Occipital lobe (tissue), 1 donor: ENCODE measurements at regions not wholly inside any gene's neighbourhood (a gene's known extent, or its start where the extent isn't known, plus 50 kb on each side); places are given as distances from the start of the nearest gene placed in this dataset.
"Not testable (repeated sequence)": the region's sequence is repeated elsewhere in the genome, so short reads cannot be mapped to it uniquely, and the experiment has no call there.

Source experiments
- DNase-seq: peaks from one replicate; lab custom pipeline; 2025; lab: John Stamatoyannopoulos, UW

DNA sequence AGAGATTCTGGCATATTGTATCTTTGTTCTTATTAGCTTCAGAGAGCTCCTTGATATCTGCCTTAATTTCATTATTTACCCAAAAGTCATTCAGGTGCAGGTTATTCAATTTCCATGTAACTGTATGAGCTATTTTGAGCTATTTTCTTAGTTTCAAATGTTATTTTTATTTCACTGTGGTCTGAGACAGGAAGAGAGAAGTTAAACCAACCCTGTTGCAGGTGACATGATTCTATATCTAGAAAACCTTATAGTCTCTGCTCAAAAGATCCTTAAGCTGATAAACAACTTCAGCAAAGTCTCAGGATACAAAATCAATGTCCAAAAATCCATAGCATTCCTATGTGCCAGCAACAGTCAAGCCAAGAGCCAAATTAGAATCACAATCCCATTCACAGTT lies 1644.0 kb upstream of the B3GALT2 start:
- no peak for DNase-seq

DNA sequence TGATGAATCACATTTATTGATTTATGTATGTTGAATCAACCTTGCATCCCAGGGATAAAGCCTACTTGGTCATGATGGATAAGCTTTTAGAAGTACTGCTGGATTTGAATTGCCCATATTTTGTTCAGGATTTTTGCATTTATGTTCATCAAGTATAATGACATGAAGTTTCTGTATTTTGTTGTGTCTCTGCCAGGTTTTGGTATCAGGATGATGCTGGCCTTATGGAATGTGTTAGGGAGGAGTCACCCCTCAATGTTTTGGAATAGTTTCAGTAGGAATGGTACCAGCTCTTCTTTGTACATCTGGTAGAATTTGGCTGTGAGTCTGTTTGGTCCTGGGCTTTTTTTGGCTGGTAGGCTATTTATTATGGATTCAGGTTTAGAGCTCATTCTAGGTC lies 1643.1 kb upstream of the B3GALT2 start:
- DNase-seq: no peak

DNA sequence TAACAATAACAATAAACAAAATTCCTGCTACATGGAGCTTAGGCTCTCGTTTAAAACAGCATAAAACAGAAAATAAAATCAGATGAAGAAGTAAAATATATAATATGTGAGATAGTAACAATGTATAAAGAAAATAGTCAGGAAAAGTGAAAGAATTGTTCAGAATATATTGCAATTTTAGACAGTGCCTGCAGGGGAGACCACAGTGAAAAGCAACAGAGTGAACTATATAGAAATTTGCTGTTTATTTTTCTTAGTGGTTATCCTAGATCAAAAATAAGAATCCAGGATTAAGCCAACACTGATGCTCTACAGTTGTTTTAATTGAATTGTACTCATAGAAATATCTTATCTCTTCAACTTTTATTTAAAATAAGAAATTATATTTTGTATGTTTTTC lies 1639.0 kb upstream of the B3GALT2 start:
- no peak for DNase-seq

DNA sequence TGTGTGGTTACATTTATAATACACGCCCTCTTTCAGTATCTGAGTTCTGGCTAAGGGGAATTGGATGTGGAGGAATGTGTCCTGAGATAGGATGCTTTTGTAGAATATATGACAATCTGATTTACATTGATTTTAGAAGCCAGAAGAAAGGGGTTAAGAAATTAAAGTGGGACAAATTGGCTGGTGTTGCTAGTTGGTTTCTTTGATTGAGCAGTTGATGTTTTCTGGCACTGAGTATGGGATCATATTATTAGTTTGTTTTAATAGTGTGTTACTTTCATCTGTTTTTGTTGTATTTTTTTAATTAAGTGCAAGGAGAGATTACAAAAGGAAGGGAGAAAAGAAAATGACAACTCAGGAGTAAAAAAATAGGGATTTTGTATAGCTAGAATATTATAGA lies 1634.7 kb upstream of the B3GALT2 start:
- no peak for DNase-seq

DNA sequence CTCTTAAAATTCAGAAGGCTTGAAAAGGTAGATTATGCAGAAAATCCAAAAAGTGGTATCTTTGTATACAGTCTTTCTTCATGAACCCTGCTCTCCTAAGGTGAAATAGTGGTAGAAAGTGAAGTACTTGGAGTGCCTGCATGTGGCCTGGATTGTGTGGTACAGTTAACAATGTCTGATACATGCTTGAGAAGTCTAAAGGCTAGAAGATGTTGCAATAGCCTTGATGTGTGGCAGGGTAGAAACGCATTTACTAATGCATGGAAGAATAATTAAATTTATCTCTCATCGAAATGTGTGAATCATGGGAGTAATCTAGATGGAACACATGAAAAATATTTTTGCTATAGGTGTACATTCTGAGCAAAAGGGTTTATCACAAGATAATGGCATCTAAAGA lies 1632.3 kb upstream of the B3GALT2 start:
- no peak for DNase-seq

DNA sequence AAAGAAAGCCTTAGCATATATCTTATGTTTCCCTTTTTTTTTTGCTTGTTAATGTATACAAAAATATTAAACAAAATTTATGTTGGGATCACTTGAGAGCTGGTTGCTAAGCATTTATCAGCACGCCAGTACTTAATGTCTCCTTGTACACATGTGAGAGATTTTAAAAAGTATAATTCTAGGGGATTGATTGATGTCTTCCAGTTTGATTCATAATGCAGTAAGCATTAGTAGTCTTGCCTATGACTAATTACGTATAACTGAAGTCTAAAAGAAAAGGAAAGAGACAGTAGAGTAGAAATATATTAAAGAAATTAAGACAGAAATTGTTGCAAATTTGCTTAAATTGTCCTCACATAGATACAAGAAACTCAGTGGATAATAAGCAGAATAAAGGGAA lies 1630.4 kb upstream of the B3GALT2 start:
- no peak for DNase-seq

DNA sequence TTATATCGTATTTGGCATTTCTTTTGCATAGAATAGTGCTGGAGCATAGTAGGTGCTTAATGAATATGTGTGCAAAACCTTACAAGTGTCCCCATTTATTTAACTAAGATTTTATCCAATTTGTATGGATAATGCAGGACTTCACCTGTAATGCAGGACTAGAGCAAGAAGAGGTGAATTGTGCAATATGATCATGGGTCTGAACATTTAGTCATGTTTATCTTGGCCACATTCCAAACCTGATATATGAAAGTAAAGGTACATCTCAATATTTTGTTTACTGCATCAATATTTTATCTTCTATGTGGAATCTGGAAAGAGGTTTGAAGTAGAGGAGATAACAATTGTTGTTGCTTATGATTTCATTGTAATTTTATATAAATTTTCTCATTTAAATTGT lies 1626.7 kb upstream of the B3GALT2 start:
- no peak for DNase-seq

DNA sequence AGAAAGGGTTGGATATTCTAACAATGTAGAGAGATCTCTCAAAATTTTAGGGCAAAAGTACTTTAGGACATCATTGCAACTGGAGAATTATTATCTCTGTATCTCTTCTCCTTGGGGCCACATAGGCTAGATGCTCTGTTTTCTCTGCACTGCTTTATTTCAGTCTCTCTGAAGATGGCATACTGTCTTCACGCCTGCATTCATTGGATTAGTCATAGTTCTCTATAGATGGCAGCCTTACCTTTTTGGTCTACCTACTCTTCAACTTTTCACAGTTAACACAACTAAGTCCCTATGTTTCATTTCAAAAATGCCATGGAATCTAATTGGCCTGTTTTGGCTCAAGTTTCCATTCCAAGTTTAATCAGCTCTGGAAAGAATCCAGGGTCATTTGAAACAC lies 1623.3 kb upstream of the B3GALT2 start:
- DNase-seq: no peak

DNA sequence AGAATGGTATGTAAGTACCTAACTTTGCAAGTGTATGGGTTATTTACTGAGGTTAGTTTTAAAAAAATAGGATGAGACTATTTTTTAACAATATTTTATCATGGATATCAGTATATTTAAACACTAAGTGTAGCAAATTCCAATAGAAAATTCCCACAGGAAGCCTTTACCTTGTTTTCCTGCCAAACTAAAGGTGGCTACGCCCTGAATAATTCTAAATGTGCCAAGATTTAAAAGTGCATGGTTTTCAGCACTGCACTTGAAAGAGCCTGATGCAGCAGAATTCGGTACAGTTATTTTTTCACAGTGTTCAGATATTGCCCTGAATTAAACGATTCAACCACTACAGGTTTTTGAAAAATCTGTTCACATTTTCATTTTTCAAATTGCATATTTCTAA lies 1622.8 kb upstream of the B3GALT2 start:
- DNase-seq: no peak

DNA sequence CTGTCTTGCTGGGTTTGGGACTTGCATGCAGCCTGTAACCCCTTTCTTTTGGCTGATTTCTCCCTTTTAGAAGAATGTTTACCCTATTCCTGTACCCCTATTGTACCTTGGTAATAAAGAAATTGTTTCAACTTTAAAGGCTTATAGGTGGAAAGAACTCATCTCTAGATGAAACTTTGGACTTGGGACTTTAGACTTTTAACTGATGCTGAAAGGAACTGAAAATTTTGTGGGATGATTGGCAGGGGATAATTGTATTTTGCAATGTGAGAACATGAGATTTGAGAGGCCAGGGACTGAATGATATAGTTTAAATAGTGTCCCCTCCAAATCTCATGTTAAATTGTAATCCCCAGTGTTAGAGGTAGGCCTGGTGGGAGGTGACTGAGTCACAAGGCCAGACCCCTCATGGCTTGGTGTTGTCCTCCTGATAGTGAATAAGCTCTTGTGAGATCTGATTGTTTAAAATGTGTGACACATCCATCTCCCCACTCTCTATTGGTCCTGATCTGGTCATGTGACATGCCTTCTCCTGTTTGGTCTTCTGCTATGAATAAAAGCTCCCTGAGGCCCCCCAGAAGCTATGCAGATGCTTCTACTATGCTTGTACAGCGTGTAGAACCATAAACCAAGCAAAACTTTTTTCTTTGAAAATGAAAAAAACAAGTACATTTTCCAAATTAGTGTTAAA lies 1621.3 kb upstream of the B3GALT2 start:
- no peak for DNase-seq

DNA sequence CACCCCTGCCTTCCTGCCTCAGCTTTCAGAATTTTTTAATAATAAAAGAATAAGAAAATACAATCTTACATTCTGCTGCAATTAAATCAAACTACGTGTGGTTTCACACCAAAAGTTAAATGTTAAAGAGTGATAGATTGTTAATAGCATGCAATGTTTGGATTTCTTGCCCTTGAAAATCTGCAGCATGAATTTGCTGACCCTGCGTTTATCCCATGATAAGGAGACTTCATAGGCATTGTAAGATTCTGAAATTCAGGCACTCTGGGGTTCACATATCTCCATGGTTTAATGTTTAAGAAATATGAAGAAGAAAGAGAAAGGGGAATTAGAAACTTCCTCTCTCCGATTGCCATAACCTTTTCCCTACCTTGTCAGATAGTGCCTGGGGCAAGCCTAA lies 1616.2 kb upstream of the B3GALT2 start:
- no peak for DNase-seq

DNA sequence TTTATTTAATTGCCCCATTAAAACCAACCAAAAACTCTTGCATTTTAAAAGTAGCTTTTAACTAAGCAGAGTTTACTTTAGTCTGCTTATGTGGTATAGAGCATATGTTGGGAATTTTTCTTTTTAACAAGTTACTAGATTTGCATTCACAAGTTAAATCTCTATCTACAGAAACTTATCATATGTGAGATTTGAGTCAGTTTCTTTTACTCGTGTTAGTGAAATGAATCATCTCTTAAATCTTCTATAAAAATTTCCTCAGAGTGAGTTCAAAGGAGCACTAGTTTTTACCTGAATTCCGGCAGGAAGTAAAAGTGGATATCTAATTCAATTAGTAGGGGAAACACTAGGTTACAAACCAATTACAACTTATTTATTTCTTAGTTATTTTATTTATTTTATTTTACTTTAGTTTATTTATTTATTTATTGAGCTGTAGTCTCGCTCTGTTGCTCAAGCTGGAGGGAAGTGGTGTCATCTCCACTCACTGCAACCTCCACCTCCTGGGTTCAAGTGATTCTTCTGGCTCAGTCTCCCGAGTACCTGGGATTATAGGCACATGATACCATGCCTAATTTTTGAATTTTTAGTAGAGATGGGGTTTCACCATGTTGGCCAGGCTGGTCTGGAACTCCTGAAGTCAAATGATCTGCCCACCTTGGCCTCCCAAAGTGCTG lies 1609.6 kb upstream of the B3GALT2 start:
- DNase-seq: no peak

DNA sequence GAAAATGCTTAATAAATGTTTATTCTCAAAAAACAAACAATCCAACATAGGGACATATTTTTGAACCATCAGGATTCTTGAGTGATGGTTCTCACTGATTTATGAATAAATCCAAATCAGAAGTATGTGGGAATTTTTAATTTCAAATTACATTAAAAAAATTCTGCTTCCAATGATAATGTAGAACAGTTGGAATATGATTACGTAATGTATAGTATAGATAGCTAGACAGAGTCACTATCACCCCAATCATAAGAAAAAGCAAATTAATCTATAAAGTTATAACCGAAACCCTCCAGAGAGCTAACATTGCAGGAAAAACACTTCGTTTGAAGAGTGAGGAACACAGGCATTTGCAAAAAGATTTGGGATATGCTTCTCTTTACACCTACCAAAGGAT lies 1600.6 kb upstream of the B3GALT2 start:
- DNase-seq: no peak

DNA sequence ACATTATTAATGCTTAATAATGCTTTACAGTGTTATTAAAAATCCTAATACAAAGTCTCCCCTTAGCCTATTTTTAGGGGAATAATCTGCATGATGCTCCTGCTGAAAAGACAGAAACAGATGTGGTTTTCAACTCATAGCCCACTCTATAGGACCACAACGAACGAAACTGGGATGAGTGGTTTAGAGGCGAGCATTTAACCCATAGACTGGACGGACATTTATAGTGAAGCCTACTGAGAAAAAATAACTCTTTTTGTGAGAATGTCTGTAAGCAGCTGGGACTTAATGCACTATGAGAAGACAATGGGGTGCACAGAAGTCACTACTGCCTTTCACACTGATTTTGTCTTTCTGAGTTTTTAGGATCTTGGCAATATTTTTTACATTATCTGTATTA lies 1599.6 kb upstream of the B3GALT2 start:
- no peak for DNase-seq

DNA sequence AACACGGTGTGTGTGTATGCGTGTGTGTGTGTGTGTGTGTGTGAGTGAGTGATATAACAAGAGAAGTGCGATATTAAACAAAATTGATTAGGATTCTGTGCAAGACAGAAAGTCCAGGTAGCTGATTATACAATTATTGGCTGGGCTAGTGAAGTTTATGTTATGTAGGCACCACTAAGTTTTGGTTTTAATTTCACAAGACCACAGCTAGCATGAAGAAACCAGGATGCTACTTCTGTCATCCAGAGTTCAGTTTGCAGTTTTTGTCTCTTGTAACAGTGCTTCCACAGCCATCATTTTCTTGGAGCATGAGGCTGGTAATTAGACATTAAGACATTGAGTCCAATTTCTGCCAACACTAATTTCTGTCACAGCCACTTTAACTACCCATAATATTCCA lies 1590.2 kb upstream of the B3GALT2 start:
- no peak for DNase-seq

DNA sequence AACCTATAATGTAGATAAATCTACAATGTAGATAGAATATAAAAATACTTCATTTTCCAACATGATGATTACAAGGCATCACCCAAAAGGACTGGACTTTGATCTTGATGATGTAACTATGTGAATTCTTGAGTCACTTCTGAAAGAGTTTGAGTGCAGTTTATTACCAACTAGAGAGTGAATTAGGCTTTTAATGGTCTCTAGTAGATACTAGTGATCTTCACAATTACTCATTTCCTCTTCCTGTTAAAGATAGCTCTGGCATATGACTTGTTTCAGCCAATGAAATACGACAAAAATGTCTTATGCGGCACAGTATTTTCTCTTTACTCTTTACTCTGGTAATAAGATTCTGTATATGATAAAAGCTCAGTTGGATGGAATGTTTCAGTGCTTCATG lies 1588.1 kb upstream of the B3GALT2 start:
- no peak for DNase-seq

DNA sequence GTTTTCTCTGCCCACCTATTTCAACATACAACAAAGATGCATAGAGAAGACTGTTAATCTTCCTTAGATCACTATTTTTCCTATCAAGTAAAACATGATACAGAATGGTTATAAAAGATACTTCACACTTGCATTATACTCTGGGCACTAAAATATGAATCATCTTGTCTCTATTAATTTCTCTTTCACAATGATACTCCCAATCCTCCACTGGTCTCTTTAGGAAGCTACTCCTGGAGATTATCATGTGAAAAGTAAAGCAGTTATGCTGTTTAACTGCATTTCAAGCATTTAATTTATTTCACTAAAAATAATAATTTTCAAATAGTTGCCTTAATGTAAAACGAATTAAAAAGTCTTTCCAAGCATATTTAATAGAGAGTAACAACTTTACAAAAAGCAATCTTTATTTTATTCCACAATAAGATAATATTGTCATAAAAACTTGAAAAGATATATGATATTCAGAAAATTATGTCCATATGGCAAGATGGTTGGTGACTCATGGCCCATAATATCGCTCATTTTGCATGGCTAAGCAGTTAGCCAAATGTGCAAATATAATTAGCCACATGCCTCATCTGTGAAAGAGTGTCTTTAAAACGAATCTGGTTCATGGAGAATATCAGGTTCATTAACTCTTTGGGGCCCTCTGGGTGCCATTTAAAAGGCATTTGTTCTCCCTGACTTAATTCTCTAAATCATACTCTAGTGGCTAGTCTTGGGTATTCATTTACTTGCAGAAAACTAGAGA lies 1569.0 kb upstream of the B3GALT2 start:
- no peak for DNase-seq

DNA sequence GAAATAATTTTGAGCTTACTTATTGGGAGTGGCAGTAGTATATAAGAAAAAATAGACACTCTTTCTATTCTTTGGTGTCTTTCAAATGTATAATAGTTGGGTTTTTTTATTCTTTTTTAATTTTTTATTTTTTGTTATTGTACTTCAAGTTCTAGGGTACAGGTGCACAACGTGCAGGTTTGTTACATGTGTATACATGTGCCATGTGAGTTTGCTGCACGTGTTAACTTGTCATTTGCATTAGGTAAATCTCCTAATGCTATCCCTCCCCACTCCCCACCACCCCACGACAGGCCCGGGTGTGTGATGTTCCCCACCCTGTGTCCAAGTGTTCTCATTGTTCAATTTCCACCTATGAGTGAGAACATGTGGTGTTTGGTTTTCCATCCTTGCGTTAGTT lies 1552.4 kb upstream of the B3GALT2 start:
- not testable (repeated sequence) for DNase-seq

DNA sequence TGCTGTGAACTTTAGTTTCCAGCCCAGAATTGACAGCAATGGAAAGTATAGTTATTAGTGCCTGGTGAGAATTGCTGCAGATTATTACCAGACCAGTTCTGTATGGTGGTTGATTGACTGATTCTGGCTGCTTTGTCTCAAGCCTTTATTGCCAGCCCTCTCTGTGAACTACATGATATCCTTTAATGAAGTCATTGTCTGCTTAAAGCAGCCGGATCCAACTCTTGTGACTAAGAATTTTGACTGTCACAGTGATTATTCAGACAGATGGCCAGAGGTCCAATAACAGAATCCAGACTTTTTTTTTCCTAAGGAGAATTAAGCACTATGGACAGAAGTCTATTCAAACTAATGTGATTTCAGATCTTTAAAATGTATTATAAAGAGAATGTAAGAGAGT lies 1548.6 kb upstream of the B3GALT2 start:
- no peak for DNase-seq

DNA sequence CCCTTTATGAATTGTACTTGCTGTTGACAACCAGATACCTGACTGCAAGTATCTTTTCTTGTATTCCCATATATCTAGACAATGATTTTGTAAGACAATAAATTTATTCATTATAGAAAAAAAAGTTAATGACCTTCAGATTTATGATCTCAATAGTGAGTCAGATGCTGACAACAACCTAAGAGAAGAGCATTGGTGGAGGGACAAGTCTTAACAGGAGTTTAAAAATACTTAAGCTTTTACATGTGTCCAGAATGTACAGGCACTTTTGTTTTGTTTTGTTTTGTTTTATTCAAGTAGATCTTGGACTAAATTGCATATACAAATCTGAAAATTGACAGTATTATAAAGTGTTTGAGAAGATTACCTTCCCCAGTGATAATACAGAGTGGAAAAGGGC lies 1544.6 kb upstream of the B3GALT2 start:
- DNase-seq: no peak

DNA sequence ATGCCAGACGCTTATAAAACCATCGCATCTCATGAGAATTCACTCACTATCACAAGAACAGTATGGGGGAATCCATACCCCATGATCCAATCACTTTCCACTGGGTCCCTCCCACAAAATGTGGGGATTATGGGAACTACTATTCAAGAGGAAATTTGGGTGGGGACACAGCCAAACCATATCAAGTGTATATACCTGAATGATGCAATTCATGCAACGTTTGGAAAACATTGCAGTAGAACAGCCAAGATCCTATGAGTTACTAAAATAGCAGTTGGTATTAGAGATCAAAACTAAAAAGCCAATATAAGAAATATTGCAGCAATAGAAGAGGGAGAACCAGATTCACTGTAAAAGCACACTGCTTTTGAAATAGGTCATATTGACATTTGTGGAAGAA lies 1543.9 kb upstream of the B3GALT2 start:
- no peak for DNase-seq

DNA sequence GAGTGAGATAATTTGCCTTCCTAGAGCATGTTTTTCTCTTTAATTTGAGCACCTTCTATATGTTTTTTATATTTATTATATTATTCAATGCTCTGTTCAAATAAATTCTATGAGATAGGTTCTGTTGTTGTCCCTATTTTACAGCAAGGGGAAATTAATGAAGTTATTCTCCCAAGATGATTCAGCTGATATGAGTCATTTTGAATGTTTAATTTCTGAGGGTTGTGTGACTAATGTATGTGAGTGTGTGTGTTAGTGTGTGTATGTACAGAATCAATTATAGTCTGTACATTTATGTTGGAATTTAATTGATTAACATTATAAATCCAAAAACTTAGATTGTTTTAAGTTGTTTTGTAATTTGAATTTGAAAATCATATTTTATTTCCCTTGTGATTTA lies 1536.7 kb upstream of the B3GALT2 start:
- no peak for DNase-seq

DNA sequence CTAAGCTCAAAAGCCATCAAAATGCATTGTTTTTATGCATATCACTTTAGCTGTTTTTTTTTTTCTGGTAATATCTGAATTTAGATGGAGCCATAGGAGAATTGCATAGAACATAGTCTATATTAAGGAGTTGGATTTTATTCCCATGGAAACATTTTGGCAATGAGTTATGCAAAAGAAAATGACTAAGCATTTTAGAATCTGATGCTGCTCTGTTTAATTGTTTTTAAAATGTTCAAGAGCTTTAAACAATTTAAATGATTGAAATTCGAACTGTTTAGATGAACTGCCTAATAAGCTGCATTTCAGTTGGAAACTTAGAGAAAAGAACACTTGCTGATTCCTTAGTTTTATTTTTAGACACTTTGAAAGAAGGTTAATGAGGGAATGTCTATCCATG lies 1531.5 kb upstream of the B3GALT2 start:
- no peak for DNase-seq
